ENCODE measurements at regions not wholly inside any gene's neighbourhood (a gene's known extent, or its start where the extent isn't known, plus 50 kb on each side); places are given as distances from the start of the nearest gene placed in this dataset.

DNA sequence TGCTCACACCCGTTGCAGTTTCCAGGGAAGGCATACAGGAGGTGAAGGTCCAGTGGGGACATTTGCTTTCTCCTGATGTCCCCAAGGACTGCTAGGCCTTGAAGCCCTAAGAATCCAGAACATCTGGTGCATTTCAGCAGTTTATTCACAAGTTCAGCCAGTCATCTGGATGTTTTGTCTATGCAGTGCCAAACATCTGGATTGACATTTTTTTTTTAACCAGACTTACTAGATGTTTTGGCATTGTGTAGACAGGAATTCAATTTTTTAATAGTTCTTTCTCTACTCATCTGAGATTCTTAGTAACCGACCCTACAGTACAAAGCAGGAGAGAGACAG is 256.2 kb downstream of the CLIC5 start:
- no peaks in the 10 kb centered on the region for H3F3A ChIP-seq (ENCODE audit: insufficient read depth, low read depth)
- ChIA-PET POLR2A (ENCODE audit: unreplicated experiment) (no interaction called here), CTCF (no interaction called here)
- H3K4me2 ChIP-seq = no peak overlapping the region
- H3K27ac ChIP-seq = no peak overlapping the region
- no peaks in the 10 kb centered on the region for H3K4me1 ChIP-seq (replicated peaks; ENCODE audit: insufficient read depth)
- no peaks in the 10 kb centered on the region for H4K20me1 ChIP-seq (ENCODE audit: insufficient read depth)
- H3K9me3 ChIP-seq (ENCODE audit: insufficient read depth, low read depth) = peaks cover 7% of the 10 kb centered on the region; the same call in 1 of the 2 replicates
- TF ChIP-seq, protein P1, sequence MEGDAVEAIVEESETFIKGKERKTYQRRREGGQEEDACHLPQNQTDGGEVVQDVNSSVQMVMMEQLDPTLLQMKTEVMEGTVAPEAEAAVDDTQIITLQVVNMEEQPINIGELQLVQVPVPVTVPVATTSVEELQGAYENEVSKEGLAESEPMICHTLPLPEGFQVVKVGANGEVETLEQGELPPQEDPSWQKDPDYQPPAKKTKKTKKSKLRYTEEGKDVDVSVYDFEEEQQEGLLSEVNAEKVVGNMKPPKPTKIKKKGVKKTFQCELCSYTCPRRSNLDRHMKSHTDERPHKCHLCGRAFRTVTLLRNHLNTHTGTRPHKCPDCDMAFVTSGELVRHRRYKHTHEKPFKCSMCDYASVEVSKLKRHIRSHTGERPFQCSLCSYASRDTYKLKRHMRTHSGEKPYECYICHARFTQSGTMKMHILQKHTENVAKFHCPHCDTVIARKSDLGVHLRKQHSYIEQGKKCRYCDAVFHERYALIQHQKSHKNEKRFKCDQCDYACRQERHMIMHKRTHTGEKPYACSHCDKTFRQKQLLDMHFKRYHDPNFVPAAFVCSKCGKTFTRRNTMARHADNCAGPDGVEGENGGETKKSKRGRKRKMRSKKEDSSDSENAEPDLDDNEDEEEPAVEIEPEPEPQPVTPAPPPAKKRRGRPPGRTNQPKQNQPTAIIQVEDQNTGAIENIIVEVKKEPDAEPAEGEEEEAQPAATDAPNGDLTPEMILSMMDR (conservative IDR thresholded peaks at IDR 0.05) = no peak
- TF ChIP-seq EZH2 (IDR thresholded peaks at IDR 0.05; ENCODE audit: low read depth) = no peak
- intact Hi-C loops (cut with micrococcal nuclease; ENCODE audit: unreplicated experiment) = no loop called here
- H3K36me3 ChIP-seq (ENCODE audit: low read depth) = 0 out of 2 replicates have a peak, but pooled peaks cover 5% of the 10 kb centered on the region
- DNase-seq = no peak
- H2AFZ ChIP-seq = no peak overlapping the region
- H3K27me3 ChIP-seq (ENCODE audit: insufficient read depth, low read depth) = no peaks in the 10 kb centered on the region
- no peak overlapping the region for H3K4me3 ChIP-seq
- H3K9me2 ChIP-seq (ENCODE audit: insufficient read depth) = peaks cover 9% of the 10 kb centered on the region; the same call in 1 of the 2 replicates
- no TSS peak for BruUV-seq (replicated peaks)
- H3K79me2 ChIP-seq (ENCODE audit: low read depth) = no peaks in the 10 kb centered on the region

DNA sequence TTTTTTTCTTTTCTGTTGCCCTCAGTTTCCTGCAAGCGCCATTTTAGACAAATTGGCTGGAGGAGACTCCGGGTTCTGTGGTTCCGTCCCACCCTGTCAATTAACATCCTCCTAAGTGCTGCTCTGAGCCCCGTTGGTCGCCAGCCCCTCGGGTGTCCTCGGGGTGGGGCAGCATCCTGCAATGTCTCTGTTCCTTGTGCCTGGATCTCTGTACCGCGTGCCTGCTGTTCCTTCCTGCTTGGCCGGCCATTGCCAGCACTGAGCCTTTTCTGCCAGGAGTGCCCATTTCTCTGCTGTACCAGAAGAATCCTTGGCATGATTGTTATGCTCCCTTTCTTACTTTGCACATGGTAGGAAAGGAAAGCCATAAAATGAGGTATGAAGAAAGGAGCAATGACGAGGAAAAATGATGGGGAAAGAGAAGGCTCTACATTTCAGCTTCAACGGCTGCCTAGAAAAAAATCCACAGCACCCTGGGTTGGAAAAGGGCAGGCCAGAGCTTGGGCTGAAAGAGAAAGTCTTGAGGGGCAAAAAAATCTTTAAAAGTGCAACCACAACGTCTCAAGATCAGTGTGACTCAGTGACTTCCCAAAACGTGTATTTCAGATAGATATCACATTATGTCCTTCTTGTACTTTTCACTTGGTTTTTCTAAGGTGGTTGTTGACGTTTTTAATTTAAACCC is 256.7 kb downstream of the CLIC5 start:
- H3K27me3 ChIP-seq (ENCODE audit: insufficient read depth, low read depth) = no peaks in the 10 kb centered on the region
- no peaks in the 10 kb centered on the region for H4K20me1 ChIP-seq (ENCODE audit: insufficient read depth)
- no TSS peak for BruUV-seq (replicated peaks)
- H3K4me2 ChIP-seq = no peak overlapping the region
- intact Hi-C loops (cut with micrococcal nuclease; ENCODE audit: unreplicated experiment) = no loop called here
- no peaks in the 10 kb centered on the region for H3K79me2 ChIP-seq (ENCODE audit: low read depth)
- H3F3A ChIP-seq (ENCODE audit: insufficient read depth, low read depth) = no peaks in the 10 kb centered on the region
- no peaks in the 10 kb centered on the region for H3K4me1 ChIP-seq (replicated peaks; ENCODE audit: insufficient read depth)
- ChIA-PET POLR2A (ENCODE audit: unreplicated experiment) (interaction anchor here (0.6 kb wide), 1 partner anchor 378 kb away, joined by 4 read pairs; no protein-coding TSS in a partner anchor), CTCF (no interaction called here)
- H2AFZ ChIP-seq = no peak overlapping the region
- H3K27ac ChIP-seq = no peak overlapping the region
- peaks cover 4% of the 10 kb centered on the region; the same call in 1 of the 2 replicates for H3K9me3 ChIP-seq (ENCODE audit: insufficient read depth, low read depth)
- TF ChIP-seq, protein P1 (conservative IDR thresholded peaks at IDR 0.05) = no peak
- TF ChIP-seq EZH2 (IDR thresholded peaks at IDR 0.05; ENCODE audit: low read depth) = no peak
- 0 out of 2 replicates have a peak, but pooled peaks cover 4% of the 10 kb centered on the region for H3K36me3 ChIP-seq (ENCODE audit: low read depth)
- no peak for DNase-seq
- no peak overlapping the region for H3K4me3 ChIP-seq
- peaks cover 9% of the 10 kb centered on the region; the same call in 1 of the 2 replicates for H3K9me2 ChIP-seq (ENCODE audit: insufficient read depth)

DNA sequence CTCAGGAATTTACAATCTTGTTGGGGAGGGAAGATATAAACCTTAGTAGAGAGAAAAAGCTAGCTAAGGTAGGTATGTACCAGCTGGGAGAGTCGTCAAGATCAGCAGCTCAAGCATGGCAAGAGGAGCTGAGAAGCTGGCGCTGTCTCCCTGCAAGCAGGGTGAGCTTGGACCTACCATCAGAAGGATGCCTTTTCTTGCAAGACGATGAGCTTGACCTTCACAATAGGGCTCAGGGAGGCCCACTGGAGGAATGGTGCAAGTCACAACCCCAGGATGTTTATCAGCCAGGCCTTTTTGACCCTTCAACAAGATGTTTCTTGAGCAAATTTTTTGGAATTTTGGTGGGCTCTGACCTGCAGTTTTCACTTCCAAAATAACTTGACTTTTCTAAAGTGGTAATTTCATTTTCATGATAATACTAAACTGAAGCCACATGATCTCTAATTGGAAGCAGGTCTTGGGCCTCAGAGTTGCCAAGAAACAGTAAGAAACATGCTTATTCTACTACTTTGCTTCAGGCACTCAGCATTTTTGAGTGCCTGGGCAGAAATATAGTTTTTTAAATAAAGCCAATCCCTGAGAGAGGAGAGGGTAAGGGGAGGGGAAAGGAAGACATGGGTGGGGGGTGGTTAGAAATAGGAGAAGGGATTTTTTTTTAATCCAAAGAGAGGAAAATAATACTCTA is 258.1 kb downstream of the CLIC5 start:
- no peaks in the 10 kb centered on the region for H4K20me1 ChIP-seq (ENCODE audit: insufficient read depth)
- no peaks in the 10 kb centered on the region for H3K79me2 ChIP-seq (ENCODE audit: low read depth)
- ChIA-PET CTCF (no interaction called here), POLR2A (ENCODE audit: unreplicated experiment) (no interaction called here)
- H3K4me3 ChIP-seq = no peak overlapping the region
- H3K36me3 ChIP-seq (ENCODE audit: low read depth) = no peaks in the 10 kb centered on the region
- BruUV-seq (replicated peaks) = no TSS peak
- no peaks in the 10 kb centered on the region for H3K4me1 ChIP-seq (replicated peaks; ENCODE audit: insufficient read depth)
- no peaks in the 10 kb centered on the region for H3K27me3 ChIP-seq (ENCODE audit: insufficient read depth, low read depth)
- no peaks in the 10 kb centered on the region for H3F3A ChIP-seq (ENCODE audit: insufficient read depth, low read depth)
- H3K9me2 ChIP-seq (ENCODE audit: insufficient read depth) = peaks cover 9% of the 10 kb centered on the region; the same call in 1 of the 2 replicates
- DNase-seq = no peak
- H3K4me2 ChIP-seq = no peak overlapping the region
- no peaks in the 10 kb centered on the region for H3K9me3 ChIP-seq (ENCODE audit: insufficient read depth, low read depth)
- no peak overlapping the region for H3K27ac ChIP-seq
- intact Hi-C loops (cut with micrococcal nuclease; ENCODE audit: unreplicated experiment) = no loop called here
- H2AFZ ChIP-seq = no peak overlapping the region
- TF ChIP-seq, protein P1 (conservative IDR thresholded peaks at IDR 0.05) = no peak

Measured in PC-9 (cell line).